Thyroid gland (tissue), 4 donors: ENCODE measurements at regions not wholly inside any gene's neighbourhood (a gene's known extent, or its start where the extent isn't known, plus 50 kb on each side); places are given as distances from the start of the nearest gene placed in this dataset.

ENCODE experiments used
- DNase-seq, 2 donors: peaks; one replicate each; pipeline ENCODE4 v3.0.0-alpha.2; 2019
- H3K27ac ChIP-seq, 3 donors: fragments of 200-600 bp; sonication (generic); 1 replicate in 2 of 3; 2 replicates in 1 of 3; pipeline ENCODE4 v1.5.1; 2016 to 2019; ENCODE audit warnings: mild to moderate bottlenecking in 1 of 3, moderate library complexity in 1 of 3
- H3K27me3 ChIP-seq: fragments of 200-600 bp; sonication (generic); one replicate; pipeline ENCODE4 v1.5.1; 2019
- H3K36me3 ChIP-seq, 2 donors: fragments of 200-600 bp; sonication (generic); one replicate each; pipeline ENCODE4 v1.5.1; 2016 to 2019
- H3K4me1 ChIP-seq, 2 donors: fragments of 200-600 bp; sonication (generic); one replicate each; pipeline ENCODE4 v1.5.1; 2017 to 2019
- H3K4me3 ChIP-seq, 3 donors: fragments of 200-600 bp; sonication (generic); replicated peaks in 1 of 3; 1 replicate in 2 of 3; 2 replicates in 1 of 3; pipeline ENCODE4 v1.5.1; 2016; ENCODE audit warnings: mild to moderate bottlenecking in 1 of 3
- H3K9me3 ChIP-seq: fragments of 200-600 bp; sonication (generic); one replicate; pipeline ENCODE4 v1.5.1; 2017
- POLR2A ChIP-seq, 2 donors: fragments of 450-650 bp; IDR thresholded peaks; one replicate each; pipeline ENCODE4 v1.6.1; 2017; ENCODE audit warnings: antibody characterized with exemption in 2 of 2, mild to moderate bottlenecking in 2 of 2, moderate library complexity in 1 of 2
- WGBS, 2 donors: methylation state at CpG; one replicate each; pipeline ENCODE4 v1.1.5; 2017; 5-methylcytosine and 5-hydroxymethylcytosine counted together
- intact Hi-C: fragments of 100-400 bp; cut with DNase I; formaldehyde crosslinking; loops from one replicate; pipeline ENCODE4 v1.15.1; 2023
- TF ChIP-seq, protein P1 (sequence below), 6 experiments: fragments of 200-600 bp in 3 of 6; fragments of 450-650 bp in 3 of 6; sonication (generic) in 3 of 6; IDR thresholded peaks; one replicate each; pipeline ENCODE4 v1.5.1; 2016 to 2019; ENCODE audit warnings: antibody characterized with exemption in 6 of 6, mild to moderate bottlenecking in 2 of 6, inconsistent platforms in 1 of 6, moderate library complexity in 1 of 6

DNA sequence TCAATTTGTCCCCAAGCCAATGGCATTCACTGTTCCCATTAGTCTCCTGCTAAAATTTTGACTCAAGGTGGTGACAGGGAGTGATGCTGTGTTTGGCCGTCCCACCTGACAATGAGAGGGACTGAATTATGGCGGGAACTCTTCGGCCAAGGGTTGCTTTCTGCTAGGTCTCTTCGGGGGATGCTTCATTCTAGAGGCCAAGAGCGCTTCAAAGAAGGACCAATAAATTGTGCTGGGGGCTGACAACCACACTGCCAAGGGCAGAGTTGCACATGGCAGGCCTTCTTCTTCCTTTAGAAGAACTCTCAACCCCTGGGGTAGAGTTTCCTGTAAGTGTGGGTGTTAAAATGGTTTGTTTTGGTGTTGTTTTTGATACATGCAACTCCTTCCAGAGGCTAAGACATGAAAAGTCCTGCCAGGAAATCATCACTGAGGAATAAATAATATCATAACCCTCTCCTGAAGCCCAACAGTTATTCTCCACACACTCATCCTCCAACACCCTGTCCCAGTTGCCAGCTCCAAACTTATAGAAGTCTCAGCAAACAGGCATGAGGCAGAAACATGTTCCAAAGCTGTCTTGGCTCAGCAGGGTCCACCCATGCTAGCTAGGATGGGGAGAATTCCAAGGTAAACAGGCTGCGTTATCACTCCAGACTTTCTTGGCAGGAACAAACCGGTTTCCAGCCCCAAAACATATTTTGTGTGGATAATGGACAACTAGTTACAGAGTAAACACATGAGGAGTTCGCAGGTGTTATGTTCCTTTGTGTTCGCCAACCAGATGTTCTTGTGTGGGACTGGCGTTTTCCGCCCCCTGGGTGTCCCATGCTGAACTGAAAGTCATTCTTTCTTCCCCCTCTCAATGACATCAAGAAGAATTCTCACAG is 396.7 kb upstream of the RGMA start:
- Histone ChIP-seq H3K4me3 (no peak overlapping the region), H3K4me1 (no peaks in the 10 kb centered on the region), H3K36me3 (no peaks in the 10 kb centered on the region), H3K9me3 (no peaks in the 10 kb centered on the region), H3K27ac (no peak overlapping the region), H3K27me3 (no peaks in the 10 kb centered on the region)
- no peak for TF ChIP-seq POLR2A (IDR thresholded peaks at IDR 0.05)
- TF ChIP-seq, protein P1, sequence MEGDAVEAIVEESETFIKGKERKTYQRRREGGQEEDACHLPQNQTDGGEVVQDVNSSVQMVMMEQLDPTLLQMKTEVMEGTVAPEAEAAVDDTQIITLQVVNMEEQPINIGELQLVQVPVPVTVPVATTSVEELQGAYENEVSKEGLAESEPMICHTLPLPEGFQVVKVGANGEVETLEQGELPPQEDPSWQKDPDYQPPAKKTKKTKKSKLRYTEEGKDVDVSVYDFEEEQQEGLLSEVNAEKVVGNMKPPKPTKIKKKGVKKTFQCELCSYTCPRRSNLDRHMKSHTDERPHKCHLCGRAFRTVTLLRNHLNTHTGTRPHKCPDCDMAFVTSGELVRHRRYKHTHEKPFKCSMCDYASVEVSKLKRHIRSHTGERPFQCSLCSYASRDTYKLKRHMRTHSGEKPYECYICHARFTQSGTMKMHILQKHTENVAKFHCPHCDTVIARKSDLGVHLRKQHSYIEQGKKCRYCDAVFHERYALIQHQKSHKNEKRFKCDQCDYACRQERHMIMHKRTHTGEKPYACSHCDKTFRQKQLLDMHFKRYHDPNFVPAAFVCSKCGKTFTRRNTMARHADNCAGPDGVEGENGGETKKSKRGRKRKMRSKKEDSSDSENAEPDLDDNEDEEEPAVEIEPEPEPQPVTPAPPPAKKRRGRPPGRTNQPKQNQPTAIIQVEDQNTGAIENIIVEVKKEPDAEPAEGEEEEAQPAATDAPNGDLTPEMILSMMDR (IDR thresholded peaks at IDR 0.05) = peak in 1 of 6 experiments; percentile 4
- intact Hi-C loops = no loop called here
- WGBS, 2 donors = 71 to 82% methylated on average over 11 of the region's 11 CpGs
- DNase-seq = peak in 1 of 2 donors; percentile 10

- H3K4me1 ChIP-seq = no peaks in the 10 kb centered on the region
- H3K9me3 ChIP-seq = no peaks in the 10 kb centered on the region
- H3K27ac ChIP-seq = no peak overlapping the region
- no peak for TF ChIP-seq POLR2A (IDR thresholded peaks at IDR 0.05)
- TF ChIP-seq, protein P1 (IDR thresholded peaks at IDR 0.05) = no peak
- intact Hi-C loops = no loop called here
- DNase-seq = no peak
- H3K36me3 ChIP-seq = no peaks in the 10 kb centered on the region
- H3K4me3 ChIP-seq = no peak overlapping the region
- H3K27me3 ChIP-seq = no peaks in the 10 kb centered on the region
- 86 to 94% methylated on average over 4 of the region's 4 CpGs for WGBS, 2 donors
Measured at GRCh38 chr15:93483923-93484322, 394.9 kb upstream of the RGMA start.

GRCh38 chr15:93482731-93483130 is 393.7 kb upstream of the RGMA start:
- Histone ChIP-seq H3K27ac (no peak overlapping the region), H3K4me3 (no peak overlapping the region), H3K9me3 (no peaks in the 10 kb centered on the region), H3K4me1 (no peaks in the 10 kb centered on the region), H3K36me3 (no peaks in the 10 kb centered on the region), H3K27me3 (no peaks in the 10 kb centered on the region)
- WGBS, 2 donors = 61 to 81% methylated on average over 6 of the region's 6 CpGs
- DNase-seq = no peak
- intact Hi-C loops = no loop called here
- TF ChIP-seq, protein P1 (IDR thresholded peaks at IDR 0.05) = no peak
- TF ChIP-seq POLR2A (IDR thresholded peaks at IDR 0.05) = no peak

DNA sequence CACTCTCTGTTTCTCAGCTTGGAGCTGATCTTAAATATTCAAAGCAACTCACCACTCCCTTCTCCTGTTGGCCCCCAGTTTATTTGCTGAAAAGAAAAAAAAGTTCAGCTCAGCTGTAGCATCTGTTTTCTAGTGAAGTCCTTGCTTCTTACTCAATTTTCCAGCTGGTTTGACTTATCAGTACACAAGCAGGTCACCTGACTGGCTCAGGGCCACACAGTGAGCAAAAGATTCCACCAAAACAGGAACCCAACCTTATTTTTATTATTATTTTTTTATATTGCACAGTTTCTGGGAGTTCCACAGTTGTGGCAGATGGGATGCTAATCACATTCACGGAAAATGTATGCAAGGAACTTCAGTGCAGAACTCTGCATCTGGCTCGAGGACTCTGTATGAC is 390.7 kb upstream of the RGMA start:
- H3K4me3 ChIP-seq = no peak overlapping the region
- TF ChIP-seq, protein P1 (IDR thresholded peaks at IDR 0.05) = no peak
- no peak for TF ChIP-seq POLR2A (IDR thresholded peaks at IDR 0.05)
- no peaks in the 10 kb centered on the region for H3K36me3 ChIP-seq
- H3K27me3 ChIP-seq = no peaks in the 10 kb centered on the region
- H3K4me1 ChIP-seq = no peaks in the 10 kb centered on the region
- 81 to 84% methylated on average over 2 of the region's 2 CpGs for WGBS, 2 donors
- DNase-seq = no peak
- H3K27ac ChIP-seq = no peak overlapping the region
- H3K9me3 ChIP-seq = no peaks in the 10 kb centered on the region
- intact Hi-C loops = no loop called here

DNA sequence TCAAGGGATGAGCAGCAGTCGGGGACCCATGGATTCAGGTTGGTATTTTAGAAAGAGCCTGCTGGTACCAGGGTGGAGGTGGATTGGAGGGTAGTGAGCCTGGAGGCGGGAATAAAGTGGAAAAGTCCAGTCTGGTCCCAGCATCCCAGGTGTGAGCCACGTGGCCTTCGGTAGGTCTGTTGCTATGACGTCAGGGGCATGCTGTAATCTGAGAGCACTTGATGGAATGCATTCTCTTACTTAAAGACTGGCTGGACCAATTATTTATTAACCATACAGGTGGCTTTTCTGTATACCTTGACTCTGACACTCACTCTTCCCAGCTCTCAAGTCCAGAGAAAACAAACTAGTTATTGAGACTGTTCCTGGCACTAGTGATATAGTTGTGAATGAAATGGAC is 389.9 kb upstream of the RGMA start:
- H3K36me3 ChIP-seq = no peaks in the 10 kb centered on the region
- H3K27me3 ChIP-seq = no peaks in the 10 kb centered on the region
- H3K4me1 ChIP-seq = no peaks in the 10 kb centered on the region
- intact Hi-C loops = no loop called here
- H3K4me3 ChIP-seq = no peak overlapping the region
- DNase-seq = no peak
- WGBS, 2 donors = 76 to 77% methylated on average over 5 of the region's 5 CpGs
- H3K9me3 ChIP-seq = no peaks in the 10 kb centered on the region
- H3K27ac ChIP-seq = no peak overlapping the region
- TF ChIP-seq, protein P1 (IDR thresholded peaks at IDR 0.05) = no peak
